WTC11 (cell line): ENCODE measurements at regions not wholly inside any gene's neighbourhood (a gene's known extent, or its start where the extent isn't known, plus 50 kb on each side); places are given as distances from the start of the nearest gene placed in this dataset.

Experiments used
- CTCF ChIP-seq: fragments of 200-600 bp; IDR thresholded peaks from 2 replicates; pipeline ENCODE4 v1.8.0; 2022; ENCODE audit warnings: antibody characterized with exemption
- E2F4 ChIP-seq: sonication (generic); formaldehyde crosslinking; IDR thresholded peaks from 2 replicates; pipeline ENCODE4 v1.8.1; 2022; ENCODE audit warnings: low read depth, mild to moderate bottlenecking, moderate library complexity, missing genetic modification reagents, borderline replicate concordance
- ESRRA ChIP-seq: sonication (generic); formaldehyde crosslinking; IDR thresholded peaks from 2 replicates; pipeline ENCODE4 v1.8.1; 2022; ENCODE audit warnings: mild to moderate bottlenecking, missing genetic modification reagents, borderline replicate concordance
- HMGXB4 ChIP-seq: sonication (generic); formaldehyde crosslinking; IDR thresholded peaks from 2 replicates; pipeline ENCODE4 v1.8.1; 2023; ENCODE audit warnings: mild to moderate bottlenecking, moderate library complexity, missing genetic modification reagents
- JUN ChIP-seq: sonication (generic); formaldehyde crosslinking; IDR thresholded peaks from 2 replicates; pipeline ENCODE4 v1.8.0; 2023; ENCODE audit warnings: mild to moderate bottlenecking, missing genetic modification reagents
- MLX ChIP-seq: sonication (generic); formaldehyde crosslinking; IDR thresholded peaks from 2 replicates; pipeline ENCODE4 v1.8.1; 2023; ENCODE audit warnings: mild to moderate bottlenecking, missing genetic modification reagents, moderate library complexity
- USF2 ChIP-seq: sonication (generic); formaldehyde crosslinking; IDR thresholded peaks from 2 replicates; pipeline ENCODE4 v1.8.1; 2023; ENCODE audit warnings: mild to moderate bottlenecking, missing genetic modification reagents, moderate library complexity
- ZBTB21 ChIP-seq: sonication (generic); formaldehyde crosslinking; IDR thresholded peaks from 2 replicates; pipeline ENCODE4 v1.8.1; 2023; ENCODE audit warnings: mild to moderate bottlenecking, missing genetic modification reagents, borderline replicate concordance
- ZNF138 ChIP-seq: sonication (generic); formaldehyde crosslinking; conservative IDR thresholded peaks from 2 replicates; pipeline ENCODE4 v1.8.1; 2022; ENCODE audit warnings: mild to moderate bottlenecking, moderate library complexity, missing genetic modification reagents
- ZNF232 ChIP-seq: sonication (generic); formaldehyde crosslinking; IDR thresholded peaks from 2 replicates; pipeline ENCODE4 v1.8.0; 2022; ENCODE audit warnings: mild to moderate bottlenecking, missing genetic modification reagents
- ZNF263 ChIP-seq: sonication (generic); formaldehyde crosslinking; IDR thresholded peaks from 2 replicates; pipeline ENCODE4 v1.8.1; 2022; ENCODE audit warnings: low read depth, mild to moderate bottlenecking, moderate library complexity, missing genetic modification reagents
- ZNF416 ChIP-seq: fragments of 250-450 bp; sonication (Bioruptor Pico); IDR thresholded peaks from 2 replicates; pipeline ENCODE4 v1.9.0; 2021; ENCODE audit warnings: mild to moderate bottlenecking, inconsistent platforms
- ZNF512 ChIP-seq: sonication (generic); formaldehyde crosslinking; IDR thresholded peaks from 2 replicates; pipeline ENCODE4 v1.8.1; 2022; ENCODE audit warnings: missing genetic modification reagents, borderline replicate concordance

- no peak for TF ChIP-seq MLX
- TF ChIP-seq HMGXB4 (CRISPR knock-in tag) = no peak
- TF ChIP-seq E2F4 = no peak
- no peak for TF ChIP-seq CTCF
- no peak for TF ChIP-seq ZNF416
- no peak for TF ChIP-seq USF2 (CRISPR knock-in tag)
- TF ChIP-seq ZNF263 = no peak
- TF ChIP-seq ZNF232 (CRISPR knock-in tag) = no peak
- no peak for TF ChIP-seq ESRRA (CRISPR knock-in tag)
- TF ChIP-seq ZNF512 (CRISPR knock-in tag) = no peak
- no peak for TF ChIP-seq ZNF138 (CRISPR knock-in tag)
- no peak for TF ChIP-seq JUN (CRISPR knock-in tag)
- no peak for TF ChIP-seq ZBTB21 (CRISPR knock-in tag)
Observed at GRCh38 chr12:30846776-30847175, 79.8 kb upstream of the TSPAN11 start.
